ENCODE measurements at regions not wholly inside any gene's neighbourhood (a gene's known extent, or its start where the extent isn't known, plus 50 kb on each side); places are given as distances from the start of the nearest gene placed in this dataset.

- H3K9ac ChIP-seq (ENCODE audit: low read length) = no peak overlapping the region
- peaks cover 14% of the 10 kb centered on the region for H3K27me3 Mint-ChIP-seq (ENCODE audit: low read depth, unreplicated experiment)
Observed at GRCh38 chr2:114056294-114057143, 166.6 kb downstream of the ACTR3 start.

GRCh38 chr2:114057638-114058037, 167.7 kb downstream of the ACTR3 start:
- H3K27me3 ChIP-seq (ENCODE audit: insufficient read depth, low read length) = no peaks in the 10 kb centered on the region

More at GRCh38 chr2:114056294-114057143, 166.6 kb downstream of the ACTR3 start:
- no peaks in the 10 kb centered on the region for H3K79me2 ChIP-seq (ENCODE audit: insufficient read depth, low read length)
- no peak overlapping the region for H3K4me3 ChIP-seq (ENCODE audit: insufficient read depth, low read depth, low read length)
- no peaks in the 10 kb centered on the region for H3K27me3 ChIP-seq (ENCODE audit: insufficient read depth, low read length)
- no peaks in the 10 kb centered on the region for H3K9me3 ChIP-seq (ENCODE audit: insufficient read depth, low read depth, low read length)
- H3K36me3 ChIP-seq (ENCODE audit: insufficient read depth, low read length) = no peaks in the 10 kb centered on the region
- H3K4me2 ChIP-seq (ENCODE audit: low read length) = no peak overlapping the region
- H3K27ac ChIP-seq (ENCODE audit: low read depth, low read length) = no peak overlapping the region
- TF ChIP-seq CTCF (IDR thresholded peaks at IDR 0.05; ENCODE audit: insufficient read depth, low read depth, low read length) (no peak), EZH2 (IDR thresholded peaks at IDR 0.05; ENCODE audit: insufficient read depth, low read length) (no peak)
- H3K27ac Mint-ChIP-seq (ENCODE audit: unreplicated experiment) = no peak overlapping the region
- no peaks in the 10 kb centered on the region for H4K20me1 ChIP-seq (ENCODE audit: insufficient read depth, low read length)
- H3K4me1 ChIP-seq (ENCODE audit: insufficient read depth, low read length) = no peaks in the 10 kb centered on the region
- H3K9me3 Mint-ChIP-seq (ENCODE audit: unreplicated experiment) = peaks cover 1% of the 10 kb centered on the region
- FAIRE-seq (no peak), DNase-seq (ENCODE audit: low read depth) (no peak)
- no peak overlapping the region for H3K4me3 Mint-ChIP-seq (ENCODE audit: unreplicated experiment)
- H2AFZ ChIP-seq (ENCODE audit: low read depth, low read length) = no peak overlapping the region
- H3K4me1 Mint-ChIP-seq (ENCODE audit: low read depth, unreplicated experiment) = no peaks in the 10 kb centered on the region
- no peaks in the 10 kb centered on the region for H3K36me3 Mint-ChIP-seq (ENCODE audit: low read depth, unreplicated experiment)

More at GRCh38 chr2:114057638-114058037, 167.7 kb downstream of the ACTR3 start:
- no peaks in the 10 kb centered on the region for H3K79me2 ChIP-seq (ENCODE audit: insufficient read depth, low read length)
- H2AFZ ChIP-seq (ENCODE audit: low read depth, low read length) = no peak overlapping the region
- FAIRE-seq (no peak), DNase-seq (ENCODE audit: low read depth) (no peak)
- H3K9ac ChIP-seq (ENCODE audit: low read length) = no peak overlapping the region
- H3K4me1 Mint-ChIP-seq (ENCODE audit: low read depth, unreplicated experiment) = no peaks in the 10 kb centered on the region
- H3K36me3 Mint-ChIP-seq (ENCODE audit: low read depth, unreplicated experiment) = no peaks in the 10 kb centered on the region
- no peaks in the 10 kb centered on the region for H4K20me1 ChIP-seq (ENCODE audit: insufficient read depth, low read length)
- no peak overlapping the region for H3K27ac Mint-ChIP-seq (ENCODE audit: unreplicated experiment)
- H3K4me3 ChIP-seq (ENCODE audit: insufficient read depth, low read depth, low read length) = no peak overlapping the region
- peaks cover 1% of the 10 kb centered on the region for H3K9me3 Mint-ChIP-seq (ENCODE audit: unreplicated experiment)
- no peaks in the 10 kb centered on the region for H3K36me3 ChIP-seq (ENCODE audit: insufficient read depth, low read length)
- H3K4me1 ChIP-seq (ENCODE audit: insufficient read depth, low read length) = no peaks in the 10 kb centered on the region
- no peak overlapping the region for H3K4me2 ChIP-seq (ENCODE audit: low read length)
- H3K9me3 ChIP-seq (ENCODE audit: insufficient read depth, low read depth, low read length) = no peaks in the 10 kb centered on the region
- H3K27me3 Mint-ChIP-seq (ENCODE audit: low read depth, unreplicated experiment) = peaks cover 14% of the 10 kb centered on the region
- H3K27ac ChIP-seq (ENCODE audit: low read depth, low read length) = no peak overlapping the region
- H3K4me3 Mint-ChIP-seq (ENCODE audit: unreplicated experiment) = no peak overlapping the region
- TF ChIP-seq CTCF (IDR thresholded peaks at IDR 0.05; ENCODE audit: insufficient read depth, low read depth, low read length) (no peak), EZH2 (IDR thresholded peaks at IDR 0.05; ENCODE audit: insufficient read depth, low read length) (no peak)
